H9 (cell line): ENCODE measurements at regions not wholly inside any gene's neighbourhood (a gene's known extent, or its start where the extent isn't known, plus 50 kb on each side); places are given as distances from the start of the nearest gene placed in this dataset.

ENCODE experiments used
- DNase-seq: peaks from one replicate; pipeline ENCODE4 v3.0.0-alpha.2; 2017
- H2AFZ ChIP-seq: one replicate; pipeline ENCODE4 v1.6.1; 2013; ENCODE audit warnings: mild to moderate bottlenecking, low read length, control low read depth, moderate library complexity
- H2AK5ac ChIP-seq: 2 replicates; pipeline ENCODE4 v1.6.1; 2013; ENCODE audit warnings: low read length, control low read depth, mixed read lengths; ENCODE audit not compliant: insufficient read length
- H2BK120ac ChIP-seq: one replicate; pipeline ENCODE4 v1.6.1; 2013; ENCODE audit warnings: low read depth, mild to moderate bottlenecking, low read length, control low read depth, inconsistent platforms; ENCODE audit not compliant: poor library complexity, severe bottlenecking
- H2BK12ac ChIP-seq: 2 replicates; pipeline ENCODE4 v1.6.1; 2013; ENCODE audit warnings: low read length, control low read depth, mixed read lengths, low read depth; ENCODE audit not compliant: insufficient read length
- H2BK15ac ChIP-seq: 2 replicates; pipeline ENCODE4 v1.6.1; 2013; ENCODE audit warnings: low read depth, low read length, control low read depth
- H2BK20ac ChIP-seq: one replicate; pipeline ENCODE4 v1.6.1; 2013; ENCODE audit warnings: low read depth, mild to moderate bottlenecking, low read length, control low read depth, inconsistent platforms; ENCODE audit not compliant: poor library complexity, severe bottlenecking
- H2BK5ac ChIP-seq: 2 replicates; pipeline ENCODE4 v1.6.1; 2013; ENCODE audit warnings: low read length, control low read depth, mixed read lengths; ENCODE audit not compliant: insufficient read length
- H3K14ac ChIP-seq: 2 replicates; pipeline ENCODE4 v1.6.1; 2013; ENCODE audit warnings: low read length, control low read depth; ENCODE audit not compliant: insufficient read depth
- H3K18ac ChIP-seq: 2 replicates; pipeline ENCODE4 v1.6.1; 2013; ENCODE audit warnings: low read depth, mild to moderate bottlenecking, mixed read lengths, low read length, control low read depth; ENCODE audit not compliant: insufficient read length
- H3K23ac ChIP-seq: 2 replicates; pipeline ENCODE4 v1.6.1; 2013; ENCODE audit warnings: low read length, control low read depth, mixed read lengths, low read depth; ENCODE audit not compliant: insufficient read length
- H3K23me2 ChIP-seq: 2 replicates; pipeline ENCODE4 v1.6.1; 2013; ENCODE audit warnings: low read depth, mild to moderate bottlenecking, mixed read lengths, low read length, control low read depth; ENCODE audit not compliant: insufficient read length, poor library complexity, severe bottlenecking
- H3K27ac ChIP-seq: 2 replicates; pipeline ENCODE4 v1.5.1; 2013; ENCODE audit warnings: low read length, control low read depth, mixed read lengths, low read depth; ENCODE audit not compliant: insufficient read length
- H3K27me3 ChIP-seq: 2 replicates; pipeline ENCODE4 v1.6.1; 2013; ENCODE audit warnings: low read length, control low read depth, inconsistent platforms; ENCODE audit not compliant: insufficient read depth
- H3K4ac ChIP-seq: 2 replicates; pipeline ENCODE4 v1.6.1; 2013; ENCODE audit warnings: low read depth, mild to moderate bottlenecking, control low read depth, inconsistent platforms, low read length, moderate library complexity
- H3K4me1 ChIP-seq: 2 replicates; pipeline ENCODE4 v1.6.1; 2013; ENCODE audit warnings: low read length, control low read depth, inconsistent platforms; ENCODE audit not compliant: insufficient read depth
- H3K4me2 ChIP-seq: 2 replicates; pipeline ENCODE4 v1.6.1; 2013; ENCODE audit warnings: low read length, control low read depth, mixed read lengths; ENCODE audit not compliant: insufficient read length, insufficient read depth
- H3K56ac ChIP-seq: 2 replicates; pipeline ENCODE4 v1.6.1; 2013; ENCODE audit warnings: low read depth, mild to moderate bottlenecking, mixed read lengths, low read length, control low read depth; ENCODE audit not compliant: insufficient read length
- H3K79me1 ChIP-seq: 2 replicates; pipeline ENCODE4 v1.6.1; 2013; ENCODE audit warnings: low read depth, mild to moderate bottlenecking, moderate library complexity, low read length, control low read depth, inconsistent platforms; ENCODE audit not compliant: insufficient read depth, poor library complexity, severe bottlenecking
- H3K79me2 ChIP-seq: 2 replicates; pipeline ENCODE4 v1.6.1; 2013; ENCODE audit warnings: low read length, control low read depth, inconsistent platforms; ENCODE audit not compliant: insufficient read depth
- H3K9ac ChIP-seq: 2 replicates; pipeline ENCODE4 v1.6.1; 2013; ENCODE audit warnings: low read length, control low read depth, mixed read lengths; ENCODE audit not compliant: insufficient read length; ENCODE audit errors: extremely low read depth
- H3K9me3 ChIP-seq: one replicate; pipeline ENCODE4 v1.6.1; 2013; ENCODE audit warnings: low read depth, low read length, inconsistent platforms; ENCODE audit not compliant: control insufficient read depth
- H3T11ph ChIP-seq: one replicate; pipeline ENCODE4 v1.6.1; 2013; ENCODE audit warnings: mild to moderate bottlenecking, low read length, control low read depth, inconsistent platforms
- H4K20me1 ChIP-seq: one replicate; pipeline ENCODE4 v1.6.1; 2013; ENCODE audit not compliant: control insufficient read depth, insufficient read length, insufficient read depth
- H4K5ac ChIP-seq: 2 replicates; pipeline ENCODE4 v1.6.1; 2013; ENCODE audit warnings: low read depth, mild to moderate bottlenecking, mixed read lengths, low read length, control low read depth; ENCODE audit not compliant: insufficient read length
- H4K8ac ChIP-seq: replicated peaks from 2 replicates; pipeline ENCODE4 v1.6.1; 2013; ENCODE audit warnings: low read length, control low read depth, mixed read lengths, low read depth; ENCODE audit not compliant: insufficient read length
- H4K91ac ChIP-seq: 2 replicates; pipeline ENCODE4 v1.6.1; 2013; ENCODE audit warnings: low read depth, mild to moderate bottlenecking, moderate library complexity, mixed read lengths, low read length, control low read depth; ENCODE audit not compliant: insufficient read length
- H3K27ac Mint-ChIP-seq, 3 experiments: 2 replicates in 2 of 3; 3 replicates in 1 of 3; pipeline ENCODE4 v1.8.0; 2020 to 2021; ENCODE audit warnings: mixed read lengths in 3 of 3, mild to moderate bottlenecking in 1 of 3, moderate library complexity in 1 of 3
- H3K27me3 Mint-ChIP-seq: 2 replicates; pipeline ENCODE4 v1.8.0; 2021; ENCODE audit warnings: low read depth, mild to moderate bottlenecking, moderate library complexity, mixed read lengths
- H3K36me3 Mint-ChIP-seq, 3 experiments: 2 replicates in 2 of 3; 3 replicates in 1 of 3; pipeline ENCODE4 v1.8.0; 2020 to 2021; ENCODE audit warnings: low read depth in 3 of 3, mixed read lengths in 3 of 3; ENCODE audit not compliant: insufficient read depth in 1 of 3
- H3K4me1 Mint-ChIP-seq, 2 experiments: 2 replicates each; pipeline ENCODE4 v1.8.0; 2020; ENCODE audit warnings: mixed read lengths in 2 of 2
- H3K4me3 Mint-ChIP-seq, 2 experiments: 2 replicates in 1 of 2; 3 replicates in 1 of 2; pipeline ENCODE4 v1.8.0; 2020 to 2021; ENCODE audit warnings: mild to moderate bottlenecking in 2 of 2, mixed read lengths in 2 of 2, moderate library complexity in 1 of 2
- H3K9me3 Mint-ChIP-seq, 2 experiments: 2 replicates in 1 of 2; 3 replicates in 1 of 2; pipeline ENCODE4 v1.8.0; 2020; ENCODE audit warnings: mild to moderate bottlenecking in 2 of 2, mixed read lengths in 2 of 2, moderate library complexity in 1 of 2
- TF ChIP-seq, protein P1 (sequence below): fragments of 200-600 bp; sonication (generic); conservative IDR thresholded peaks from 3 replicates; pipeline ENCODE4 v1.8.0; 2021; ENCODE audit warnings: antibody characterized with exemption, mild to moderate bottlenecking

DNA sequence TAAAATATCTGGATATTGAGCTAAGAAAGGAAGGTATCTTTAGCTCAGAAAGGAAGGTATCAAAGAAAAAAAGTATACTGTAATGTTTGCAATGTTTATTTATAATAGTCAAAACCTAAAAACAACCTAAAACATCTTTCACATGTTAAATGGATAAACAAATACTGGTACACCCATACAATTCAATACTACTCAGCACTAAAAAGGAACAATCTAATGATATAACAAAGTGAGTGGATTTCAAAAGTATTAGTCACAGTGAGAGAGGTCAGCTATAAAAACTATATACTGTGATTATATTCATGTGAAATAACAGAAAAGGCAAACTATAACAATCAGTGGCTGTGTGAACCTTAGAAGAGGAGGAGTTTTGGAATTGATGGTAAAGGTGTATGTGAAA lies 455.0 kb upstream of the FTMT start:
- peaks cover 2% of the 10 kb centered on the region in 2 experiments; a peak in 3 of 4 replicates for H3K4me1 Mint-ChIP-seq
- Histone ChIP-seq H3K9me3 (no peaks in the 10 kb centered on the region), H3K79me1 (no peaks in the 10 kb centered on the region), H2BK15ac (no peak overlapping the region), H4K5ac (no peak overlapping the region), H3K14ac (no peak overlapping the region), H3K4ac (no peak overlapping the region), H2AFZ (no peak overlapping the region), H3K4me1 (no peaks in the 10 kb centered on the region), H3K27ac (no peak overlapping the region), H3K23ac (no peak overlapping the region), H4K8ac (no peak overlapping the region), H4K20me1 (no peaks in the 10 kb centered on the region), H2BK20ac (no peak overlapping the region), H2AK5ac (no peak overlapping the region), H3K79me2 (no peaks in the 10 kb centered on the region), H2BK12ac (no peak overlapping the region), H3K23me2 (no peaks in the 10 kb centered on the region), H2BK5ac (no peak overlapping the region), H3K4me2 (no peak overlapping the region), H3K56ac (no peak overlapping the region), H3K18ac (no peak overlapping the region), H2BK120ac (no peak overlapping the region), H3K9ac (no peak overlapping the region), H3T11ph (no peak overlapping the region), H3K27me3 (no peaks in the 10 kb centered on the region), H4K91ac (no peak overlapping the region)
- TF ChIP-seq, protein P1, sequence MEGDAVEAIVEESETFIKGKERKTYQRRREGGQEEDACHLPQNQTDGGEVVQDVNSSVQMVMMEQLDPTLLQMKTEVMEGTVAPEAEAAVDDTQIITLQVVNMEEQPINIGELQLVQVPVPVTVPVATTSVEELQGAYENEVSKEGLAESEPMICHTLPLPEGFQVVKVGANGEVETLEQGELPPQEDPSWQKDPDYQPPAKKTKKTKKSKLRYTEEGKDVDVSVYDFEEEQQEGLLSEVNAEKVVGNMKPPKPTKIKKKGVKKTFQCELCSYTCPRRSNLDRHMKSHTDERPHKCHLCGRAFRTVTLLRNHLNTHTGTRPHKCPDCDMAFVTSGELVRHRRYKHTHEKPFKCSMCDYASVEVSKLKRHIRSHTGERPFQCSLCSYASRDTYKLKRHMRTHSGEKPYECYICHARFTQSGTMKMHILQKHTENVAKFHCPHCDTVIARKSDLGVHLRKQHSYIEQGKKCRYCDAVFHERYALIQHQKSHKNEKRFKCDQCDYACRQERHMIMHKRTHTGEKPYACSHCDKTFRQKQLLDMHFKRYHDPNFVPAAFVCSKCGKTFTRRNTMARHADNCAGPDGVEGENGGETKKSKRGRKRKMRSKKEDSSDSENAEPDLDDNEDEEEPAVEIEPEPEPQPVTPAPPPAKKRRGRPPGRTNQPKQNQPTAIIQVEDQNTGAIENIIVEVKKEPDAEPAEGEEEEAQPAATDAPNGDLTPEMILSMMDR: no peak
- H3K9me3 Mint-ChIP-seq: peaks cover 2% of the 10 kb centered on the region in 2 experiments; a peak in 2 of 5 replicates
- no peak overlapping the region for H3K4me3 Mint-ChIP-seq
- no peaks in the 10 kb centered on the region for H3K27me3 Mint-ChIP-seq
- H3K36me3 Mint-ChIP-seq: peaks cover 0 to 3% (median 3%) of the 10 kb centered on the region in 3 experiments; a peak in 3 of 7 replicates
- H3K27ac Mint-ChIP-seq: no peak overlapping the region
- DNase-seq: no peak
